HG02970 (cell line): ENCODE measurements at regions not wholly inside any gene's neighbourhood (a gene's known extent, or its start where the extent isn't known, plus 50 kb on each side); places are given as distances from the start of the nearest gene placed in this dataset.
"Not testable (repeated sequence)": the region's sequence is repeated elsewhere in the genome, so short reads cannot be mapped to it uniquely, and the experiment has no call there.

Experiments used
- ATAC-seq: cut with Tn5 transposase; IDR thresholded peaks from one replicate; pipeline ENCODE4 v1.9.1; 2021; ENCODE audit warnings: mild to moderate bottlenecking, moderate library complexity, moderate number of reproducible peaks; ENCODE audit not compliant: unreplicated experiment, low FRiP score

- no peak for ATAC-seq
Observed at GRCh38 chr3:174336784-174337183, 522.4 kb upstream of the NAALADL2 start.

GRCh38 chr3:174337227-174337626 lies 521.9 kb upstream of the NAALADL2 start:
- no peak for ATAC-seq

GRCh38 chr3:174340624-174341587 lies 518.2 kb upstream of the NAALADL2 start:
- no peak for ATAC-seq

GRCh38 chr3:174342171-174342570 lies 517.0 kb upstream of the NAALADL2 start:
- no peak for ATAC-seq

- no peak for ATAC-seq
Observed at GRCh38 chr3:174342941-174343501, 516.1 kb upstream of the NAALADL2 start.

GRCh38 chr3:174346141-174346540 lies 513.0 kb upstream of the NAALADL2 start:
- ATAC-seq = no peak

GRCh38 chr3:174346571-174346970 lies 512.6 kb upstream of the NAALADL2 start:
- ATAC-seq = no peak

- ATAC-seq = no peak
Observed at GRCh38 chr3:174347474-174348138, 511.5 kb upstream of the NAALADL2 start.

- ATAC-seq = no peak
Observed at GRCh38 chr3:174352227-174352626, 506.9 kb upstream of the NAALADL2 start.

- no peak for ATAC-seq
Observed at GRCh38 chr3:174355505-174355904, 503.6 kb upstream of the NAALADL2 start.

- no peak for ATAC-seq
Observed at GRCh38 chr3:174356596-174356995, 502.5 kb upstream of the NAALADL2 start.

- no peak for ATAC-seq
Observed at GRCh38 chr3:174358252-174358651, 500.9 kb upstream of the NAALADL2 start.

- no peak for ATAC-seq
Observed at GRCh38 chr3:174362556-174362955, 496.6 kb upstream of the NAALADL2 start.

GRCh38 chr3:174363256-174363655 lies 495.9 kb upstream of the NAALADL2 start:
- no peak for ATAC-seq

- no peak for ATAC-seq
Observed at GRCh38 chr3:174365796-174366195, 493.3 kb upstream of the NAALADL2 start.

- ATAC-seq = not testable (repeated sequence)
Observed at GRCh38 chr3:174366904-174367303, 492.2 kb upstream of the NAALADL2 start.

- ATAC-seq = no peak
Observed at GRCh38 chr3:174376346-174376745, 482.8 kb upstream of the NAALADL2 start.

- ATAC-seq = no peak
Observed at GRCh38 chr3:174377096-174377495, 482.0 kb upstream of the NAALADL2 start.

- ATAC-seq = no peak
Observed at GRCh38 chr3:174377684-174378083, 481.4 kb upstream of the NAALADL2 start.

- no peak for ATAC-seq
Observed at GRCh38 chr3:174382878-174383277, 476.3 kb upstream of the NAALADL2 start.

- no peak for ATAC-seq
Observed at GRCh38 chr3:174387736-174388135, 471.4 kb upstream of the NAALADL2 start.
